ENCODE measurements at regions not wholly inside any gene's neighbourhood (a gene's known extent, or its start where the extent isn't known, plus 50 kb on each side); places are given as distances from the start of the nearest gene placed in this dataset.
"Not testable (repeated sequence)": the region's sequence is repeated elsewhere in the genome, so short reads cannot be mapped to it uniquely, and the experiment has no call there.

DNA sequence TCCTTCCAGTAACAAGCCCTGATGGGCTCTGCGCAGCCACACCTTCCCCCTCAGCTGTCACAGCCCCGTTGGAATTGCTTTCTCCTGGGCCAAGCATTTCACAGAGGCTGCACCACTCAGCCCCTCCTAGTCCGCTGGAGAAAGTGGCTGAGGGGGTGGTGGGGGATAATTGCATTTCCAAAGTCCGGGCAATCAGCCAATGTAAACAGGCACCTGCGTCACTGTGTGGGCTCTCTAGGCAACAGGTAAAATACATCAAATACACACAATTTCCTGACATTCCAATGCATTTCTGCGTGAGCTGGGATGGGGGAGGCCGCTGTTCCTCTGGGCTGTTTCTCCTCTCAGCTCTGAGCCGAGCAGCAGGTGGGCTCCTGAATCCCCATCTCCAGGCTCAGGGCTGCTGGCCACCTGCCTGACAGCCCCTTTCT lies 281.1 kb downstream of the ADGRD1 start:
- TF ChIP-seq MAX, CTCF (IDR thresholded peaks at IDR 0.05; ENCODE audit: low read depth, low read length): not testable (repeated sequence)

All from NB4 (cell line).